CD8-positive, alpha-beta memory T cell (primary cell): ENCODE measurements at regions not wholly inside any gene's neighbourhood (a gene's known extent, or its start where the extent isn't known, plus 50 kb on each side); places are given as distances from the start of the nearest gene placed in this dataset.

Source experiments
- CTCF ChIA-PET: fragments of 350-600 bp; sonication (Branson Sonifier 250); formaldehyde crosslinking; loops from one replicate; lab custom pipeline; 2021; ENCODE audit warnings: antibody characterized with exemption; lab: Charles Lee
- POLR2A ChIA-PET: fragments of 350-600 bp; sonication (Branson Sonifier 250); formaldehyde crosslinking; loops from one replicate; lab custom pipeline; 2021; ENCODE audit warnings: antibody characterized with exemption; lab: Charles Lee
- DNase-seq, 5 donors: peaks; one replicate each; pipeline versions ENCODE4 v3.0.0 to v3.0.0-alpha.2; 2020 to 2022; ENCODE audit warnings: mixed read lengths in 1 of 5
- H3K27ac ChIP-seq: one replicate; pipeline ENCODE4 v1.7.0; 2013; ENCODE audit warnings: low read depth, mild to moderate bottlenecking, low read length, moderate library complexity
- H3K27me3 ChIP-seq: 2 replicates; pipeline ENCODE4 v1.7.0; 2013; ENCODE audit warnings: low read length, mild to moderate bottlenecking; ENCODE audit not compliant: insufficient read depth, poor library complexity, severe bottlenecking
- H3K36me3 ChIP-seq: 2 replicates; pipeline ENCODE4 v1.7.0; 2013; ENCODE audit warnings: mild to moderate bottlenecking, low read length, moderate library complexity; ENCODE audit not compliant: insufficient read depth
- H3K4me1 ChIP-seq: 2 replicates; pipeline ENCODE4 v1.7.0; 2013; ENCODE audit warnings: mild to moderate bottlenecking, low read length, moderate library complexity; ENCODE audit not compliant: insufficient read depth
- H3K4me3 ChIP-seq: 2 replicates; pipeline ENCODE4 v1.7.0; 2013; ENCODE audit warnings: mild to moderate bottlenecking, low read length
- H3K9me3 ChIP-seq: 2 replicates; pipeline ENCODE4 v1.7.0; 2013; ENCODE audit warnings: mild to moderate bottlenecking, low read length
- H3K27ac Mint-ChIP-seq, 8 donors: one replicate each; pipeline ENCODE4 v1.8.0; 2020 to 2021; ENCODE audit warnings: mixed read lengths in 8 of 8, mild to moderate bottlenecking in 6 of 8, inconsistent platforms in 3 of 8, moderate library complexity in 3 of 8
- H3K27me3 Mint-ChIP-seq, 2 donors: one replicate each; pipeline ENCODE4 v1.8.0; 2020 to 2021; ENCODE audit warnings: mixed read lengths in 2 of 2, mild to moderate bottlenecking in 1 of 2, moderate library complexity in 1 of 2
- H3K36me3 Mint-ChIP-seq, 3 donors: one replicate each; pipeline ENCODE4 v1.8.0; 2020 to 2021; ENCODE audit warnings: mixed read lengths in 3 of 3, inconsistent platforms in 1 of 3, mild to moderate bottlenecking in 1 of 3
- H3K4me1 Mint-ChIP-seq, 3 donors: one replicate each; pipeline ENCODE4 v1.8.0; 2020 to 2021; ENCODE audit warnings: mixed read lengths in 3 of 3, inconsistent platforms in 1 of 3, mild to moderate bottlenecking in 1 of 3
- H3K4me3 Mint-ChIP-seq, 7 donors: one replicate each; pipeline ENCODE4 v1.8.0; 2020 to 2021; ENCODE audit warnings: mixed read lengths in 7 of 7, mild to moderate bottlenecking in 6 of 7, moderate library complexity in 4 of 7, inconsistent platforms in 2 of 7
- H3K9me3 Mint-ChIP-seq, 5 donors: one replicate each; pipeline ENCODE4 v1.8.0; 2020 to 2022; ENCODE audit warnings: mixed read lengths in 5 of 5, mild to moderate bottlenecking in 3 of 5, moderate library complexity in 2 of 5, inconsistent platforms in 1 of 5

GRCh38 chr9:89891221-89891590 lies 286.4 kb downstream of the GADD45G start:
- no peak for DNase-seq
- ChIA-PET CTCF (no interaction called here), POLR2A (no interaction called here)

GRCh38 chr9:89891591-89892304 lies 286.9 kb downstream of the GADD45G start:
- Mint-ChIP-seq H3K36me3 (no peaks in the 10 kb centered on the region), H3K9me3 (no peaks in the 10 kb centered on the region), H3K27me3 (peaks cover 1 to 5% of the 10 kb centered on the region in 2 donors), H3K4me3 (no peak overlapping the region), H3K27ac (no peak overlapping the region), H3K4me1 (no peaks in the 10 kb centered on the region)
- Histone ChIP-seq H3K27ac (no peak overlapping the region), H3K4me3 (no peak overlapping the region), H3K9me3 (no peaks in the 10 kb centered on the region), H3K4me1 (no peaks in the 10 kb centered on the region), H3K36me3 (no peaks in the 10 kb centered on the region), H3K27me3 (no peaks in the 10 kb centered on the region)
- ChIA-PET CTCF (no interaction called here), POLR2A (no interaction called here)
- DNase-seq: no peak

More at GRCh38 chr9:89891221-89891590, 286.4 kb downstream of the GADD45G start:
- H3K9me3 ChIP-seq: no peaks in the 10 kb centered on the region
- Mint-ChIP-seq H3K4me3 (no peak overlapping the region), H3K27ac (no peak overlapping the region), H3K4me1 (no peaks in the 10 kb centered on the region), H3K9me3 (no peaks in the 10 kb centered on the region), H3K36me3 (no peaks in the 10 kb centered on the region), H3K27me3 (peaks cover 1 to 4% of the 10 kb centered on the region in 2 donors)
- no peak overlapping the region for H3K27ac ChIP-seq
- H3K4me1 ChIP-seq: no peaks in the 10 kb centered on the region
- H3K27me3 ChIP-seq: no peaks in the 10 kb centered on the region
- H3K36me3 ChIP-seq: no peaks in the 10 kb centered on the region
- H3K4me3 ChIP-seq: no peak overlapping the region

DNA sequence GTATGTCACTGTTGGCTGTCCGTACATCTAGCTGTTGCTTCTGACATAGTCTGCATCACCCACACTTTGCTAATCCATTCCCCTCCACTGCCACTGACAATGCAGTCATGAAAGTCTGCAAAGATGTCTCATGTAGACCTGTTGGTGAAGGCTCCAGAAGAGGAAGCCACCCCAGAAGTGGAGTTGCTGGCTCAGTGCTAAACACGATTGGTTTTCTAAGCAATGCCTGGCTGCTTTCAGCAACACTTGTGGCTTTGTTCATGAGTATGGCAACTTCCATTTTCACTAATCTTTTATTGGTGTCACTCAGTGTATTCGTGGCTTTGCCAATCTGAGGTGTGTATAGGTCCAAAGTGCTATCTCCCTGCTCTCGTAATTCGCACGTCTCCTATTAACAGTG lies 288.1 kb downstream of the GADD45G start:
- no peaks in the 10 kb centered on the region for H3K36me3 Mint-ChIP-seq
- H3K4me3 Mint-ChIP-seq: no peak overlapping the region
- no peak overlapping the region for H3K4me3 ChIP-seq
- POLR2A ChIA-PET: no interaction called here
- no peaks in the 10 kb centered on the region for H3K27me3 ChIP-seq
- H3K9me3 ChIP-seq: no peaks in the 10 kb centered on the region
- no peaks in the 10 kb centered on the region for H3K9me3 Mint-ChIP-seq
- H3K27me3 Mint-ChIP-seq: peaks cover 4 to 8% of the 10 kb centered on the region in 2 donors
- no peak overlapping the region for H3K27ac ChIP-seq
- no peaks in the 10 kb centered on the region for H3K4me1 Mint-ChIP-seq
- DNase-seq: no peak
- CTCF ChIA-PET: no interaction called here
- H3K36me3 ChIP-seq: no peaks in the 10 kb centered on the region
- H3K27ac Mint-ChIP-seq: no peak overlapping the region
- no peaks in the 10 kb centered on the region for H3K4me1 ChIP-seq

GRCh38 chr9:89893886-89894285 lies 289.1 kb downstream of the GADD45G start:
- no peaks in the 10 kb centered on the region for H3K27me3 ChIP-seq
- H3K4me1 ChIP-seq: no peaks in the 10 kb centered on the region
- no peaks in the 10 kb centered on the region for H3K9me3 ChIP-seq
- H3K27me3 Mint-ChIP-seq: peaks cover 4 to 14% of the 10 kb centered on the region in 2 donors
- no peaks in the 10 kb centered on the region for H3K36me3 Mint-ChIP-seq
- no peak overlapping the region for H3K4me3 Mint-ChIP-seq
- H3K36me3 ChIP-seq: no peaks in the 10 kb centered on the region
- no peaks in the 10 kb centered on the region for H3K4me1 Mint-ChIP-seq
- no peaks in the 10 kb centered on the region for H3K9me3 Mint-ChIP-seq
- H3K27ac ChIP-seq: no peak overlapping the region
- CTCF ChIA-PET: no interaction called here
- H3K27ac Mint-ChIP-seq: no peak overlapping the region
- no peak for DNase-seq
- POLR2A ChIA-PET: no interaction called here
- H3K4me3 ChIP-seq: no peak overlapping the region

DNA sequence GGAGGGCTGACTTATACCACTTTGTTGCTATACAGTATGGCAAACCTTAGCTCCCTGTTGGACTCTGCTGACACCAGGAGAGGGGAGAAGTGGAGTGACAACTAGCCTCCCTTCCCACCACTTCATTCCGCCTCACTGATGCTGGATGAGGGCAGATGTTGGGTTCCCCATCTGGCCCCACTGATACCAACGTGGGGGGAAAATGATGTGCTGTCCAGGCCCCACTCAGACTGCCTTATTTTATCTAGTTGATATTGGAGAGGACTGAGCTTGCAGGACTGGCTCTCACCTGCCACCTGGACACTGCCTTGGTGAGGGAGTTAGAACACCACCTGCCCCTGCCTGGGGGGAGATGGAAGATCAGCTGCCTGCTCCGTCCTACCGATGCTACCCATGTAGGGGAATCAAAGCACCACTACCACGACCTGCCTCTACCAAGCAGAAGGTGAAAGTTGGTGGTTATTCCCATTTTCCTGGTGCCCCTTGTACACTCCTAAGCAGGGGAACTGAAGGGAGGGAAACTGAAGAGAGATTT lies 292.1 kb downstream of the GADD45G start:
- Mint-ChIP-seq H3K27ac (no peak overlapping the region), H3K4me3 (no peak overlapping the region), H3K4me1 (no peaks in the 10 kb centered on the region), H3K9me3 (no peaks in the 10 kb centered on the region), H3K27me3 (peaks cover 22 to 37% of the 10 kb centered on the region in 2 donors), H3K36me3 (no peaks in the 10 kb centered on the region)
- no peaks in the 10 kb centered on the region for H3K9me3 ChIP-seq
- ChIA-PET POLR2A (no interaction called here), CTCF (no interaction called here)
- no peaks in the 10 kb centered on the region for H3K27me3 ChIP-seq
- no peak overlapping the region for H3K4me3 ChIP-seq
- no peak overlapping the region for H3K27ac ChIP-seq
- no peak for DNase-seq
- H3K4me1 ChIP-seq: no peaks in the 10 kb centered on the region
- H3K36me3 ChIP-seq: no peaks in the 10 kb centered on the region

DNA sequence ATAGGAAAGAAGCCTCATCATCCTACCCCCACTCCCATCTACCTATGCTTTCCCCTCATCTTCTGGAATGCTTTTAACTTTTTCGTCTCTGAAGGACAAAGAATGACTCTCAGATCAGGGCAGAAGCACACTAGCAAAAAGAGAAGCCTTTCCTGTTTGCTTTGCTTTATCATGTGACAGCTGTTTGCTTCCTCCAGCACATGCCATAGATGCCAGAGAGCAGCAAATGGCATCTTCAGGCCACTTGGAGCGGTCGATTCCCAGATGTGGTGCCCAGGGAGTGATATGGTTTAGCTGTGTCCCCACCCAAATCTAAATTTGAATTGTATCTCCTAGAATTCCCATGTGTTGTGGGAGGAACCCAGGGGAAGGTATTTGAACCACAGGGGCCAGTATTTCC lies 294.8 kb downstream of the GADD45G start:
- Mint-ChIP-seq H3K27me3 (peaks cover 26 to 52% of the 10 kb centered on the region in 2 donors), H3K9me3 (no peaks in the 10 kb centered on the region), H3K4me3 (no peak overlapping the region), H3K4me1 (no peaks in the 10 kb centered on the region), H3K36me3 (no peaks in the 10 kb centered on the region), H3K27ac (no peak overlapping the region)
- ChIA-PET POLR2A (no interaction called here), CTCF (no interaction called here)
- H3K4me1 ChIP-seq: no peaks in the 10 kb centered on the region
- no peaks in the 10 kb centered on the region for H3K9me3 ChIP-seq
- no peaks in the 10 kb centered on the region for H3K27me3 ChIP-seq
- H3K27ac ChIP-seq: no peak overlapping the region
- no peaks in the 10 kb centered on the region for H3K36me3 ChIP-seq
- no peak overlapping the region for H3K4me3 ChIP-seq
- no peak for DNase-seq

GRCh38 chr9:89901920-89902319 lies 297.1 kb downstream of the GADD45G start:
- Histone ChIP-seq H3K36me3 (no peaks in the 10 kb centered on the region), H3K27ac (no peak overlapping the region), H3K27me3 (no peaks in the 10 kb centered on the region), H3K9me3 (no peaks in the 10 kb centered on the region), H3K4me3 (no peak overlapping the region), H3K4me1 (no peaks in the 10 kb centered on the region)
- H3K4me1 Mint-ChIP-seq: no peaks in the 10 kb centered on the region
- H3K36me3 Mint-ChIP-seq: no peaks in the 10 kb centered on the region
- POLR2A ChIA-PET: no interaction called here
- no peak for DNase-seq
- CTCF ChIA-PET: no interaction called here
- peaks cover 28 to 54% of the 10 kb centered on the region in 2 donors for H3K27me3 Mint-ChIP-seq
- no peak overlapping the region for H3K27ac Mint-ChIP-seq
- H3K4me3 Mint-ChIP-seq: no peak overlapping the region
- no peaks in the 10 kb centered on the region for H3K9me3 Mint-ChIP-seq

DNA sequence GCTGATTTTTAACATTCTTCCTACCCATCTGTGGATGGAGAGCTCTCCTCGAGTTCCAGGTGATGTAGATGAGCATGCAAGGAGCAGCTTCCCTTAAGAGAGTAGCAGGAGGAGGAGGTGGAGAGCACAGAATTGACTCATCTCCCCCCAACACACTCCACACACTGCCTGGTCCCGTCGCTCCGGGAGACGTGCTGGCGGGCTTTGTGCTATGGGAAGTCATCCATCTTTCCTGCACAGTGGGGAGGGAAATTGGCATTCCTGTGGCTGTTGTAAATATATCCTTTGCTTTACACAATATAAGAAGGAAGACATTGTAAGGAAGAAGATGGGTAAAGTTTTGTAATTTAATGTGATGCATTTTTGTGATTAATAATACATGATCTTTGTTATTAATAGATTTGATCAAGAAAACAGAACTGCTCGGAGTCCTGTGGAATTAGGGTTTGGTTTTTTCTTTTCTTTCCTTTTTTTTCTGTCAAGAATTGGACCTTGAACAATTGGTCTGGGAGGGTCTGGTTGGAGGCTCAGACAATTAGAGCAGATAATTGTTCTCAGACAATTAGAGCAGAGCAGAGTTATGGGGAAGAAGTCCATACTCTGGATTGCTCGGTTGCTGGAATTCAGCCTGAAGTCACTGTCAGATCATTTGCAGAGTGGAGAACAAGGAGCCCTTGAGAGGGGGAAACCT lies 297.8 kb downstream of the GADD45G start:
- H3K9me3 ChIP-seq: no peaks in the 10 kb centered on the region
- peaks cover 25 to 51% of the 10 kb centered on the region in 2 donors for H3K27me3 Mint-ChIP-seq
- CTCF ChIA-PET: no interaction called here
- H3K4me1 ChIP-seq: no peaks in the 10 kb centered on the region
- H3K4me3 ChIP-seq: no peak overlapping the region
- H3K4me3 Mint-ChIP-seq: no peak overlapping the region
- H3K9me3 Mint-ChIP-seq: no peaks in the 10 kb centered on the region
- H3K27ac ChIP-seq: no peak overlapping the region
- no peaks in the 10 kb centered on the region for H3K36me3 Mint-ChIP-seq
- POLR2A ChIA-PET: no interaction called here
- DNase-seq: no peak
- H3K27ac Mint-ChIP-seq: no peak overlapping the region
- no peaks in the 10 kb centered on the region for H3K4me1 Mint-ChIP-seq
- H3K36me3 ChIP-seq: no peaks in the 10 kb centered on the region
- no peaks in the 10 kb centered on the region for H3K27me3 ChIP-seq
